Myocyte (in vitro differentiated cells): ENCODE measurements at regions not wholly inside any gene's neighbourhood (a gene's known extent, or its start where the extent isn't known, plus 50 kb on each side); places are given as distances from the start of the nearest gene placed in this dataset.

Experiments
- DNase-seq: peaks from one replicate; pipeline ENCODE4 v3.0.0-alpha.2; 2012; ENCODE audit warnings: low read depth

DNA sequence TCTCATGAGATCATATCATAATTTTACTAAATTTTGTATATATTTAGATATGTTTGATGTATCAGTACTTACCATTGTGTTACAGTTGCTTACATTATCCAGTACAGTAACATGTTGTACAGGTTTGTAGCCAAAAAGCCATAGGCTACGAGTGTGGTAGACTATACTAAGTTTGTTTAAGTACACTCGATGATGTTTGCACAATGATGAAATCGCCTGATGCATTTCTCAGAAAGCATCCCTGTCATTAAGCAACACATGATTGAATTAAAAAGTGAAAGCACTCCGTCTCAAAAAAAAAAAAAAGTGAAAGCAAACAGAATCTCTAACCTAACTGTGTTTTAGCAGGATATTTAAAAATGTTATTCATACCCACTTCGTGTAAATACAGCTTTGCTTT is 104.9 kb upstream of the TFAP2D start:
- no peak for DNase-seq

DNA sequence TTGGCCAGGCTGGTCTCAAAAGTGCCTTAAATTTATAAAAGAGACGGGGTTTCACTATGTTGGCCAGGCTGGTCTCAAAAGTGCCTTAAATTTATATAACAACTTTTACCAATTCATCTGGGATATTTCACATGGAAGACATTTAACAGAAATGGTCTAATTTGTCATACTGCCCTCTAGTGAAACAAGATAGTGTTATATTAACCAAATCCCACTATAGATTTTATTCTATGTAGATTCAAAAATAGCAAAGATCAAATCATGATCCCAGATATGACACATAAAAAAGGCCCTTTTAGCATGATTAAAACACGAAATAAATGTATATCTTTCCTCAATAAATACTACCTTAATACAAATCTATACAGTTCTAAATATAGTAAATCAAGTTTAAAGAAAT is 102.8 kb upstream of the TFAP2D start:
- DNase-seq: no peak

DNA sequence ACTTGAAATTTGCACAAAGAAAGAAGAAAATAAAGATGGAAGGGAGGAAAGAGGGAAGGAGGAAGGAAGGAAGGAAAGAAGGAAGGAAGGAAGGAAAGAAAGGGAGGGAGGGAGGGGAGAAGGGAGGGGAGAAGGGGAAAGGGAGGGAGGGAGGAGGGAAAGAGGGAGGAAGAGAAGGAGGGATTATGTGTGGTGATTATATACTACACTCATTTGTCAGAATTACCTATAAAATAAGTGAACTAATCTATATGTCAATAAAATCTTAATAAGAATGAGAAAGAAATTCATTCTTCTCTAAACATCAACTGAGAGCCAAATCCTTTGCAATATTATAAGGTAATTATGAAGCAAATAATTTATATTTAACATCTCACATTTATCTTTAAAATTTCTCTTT is 77.9 kb upstream of the TFAP2D start:
- DNase-seq: no peak

DNA sequence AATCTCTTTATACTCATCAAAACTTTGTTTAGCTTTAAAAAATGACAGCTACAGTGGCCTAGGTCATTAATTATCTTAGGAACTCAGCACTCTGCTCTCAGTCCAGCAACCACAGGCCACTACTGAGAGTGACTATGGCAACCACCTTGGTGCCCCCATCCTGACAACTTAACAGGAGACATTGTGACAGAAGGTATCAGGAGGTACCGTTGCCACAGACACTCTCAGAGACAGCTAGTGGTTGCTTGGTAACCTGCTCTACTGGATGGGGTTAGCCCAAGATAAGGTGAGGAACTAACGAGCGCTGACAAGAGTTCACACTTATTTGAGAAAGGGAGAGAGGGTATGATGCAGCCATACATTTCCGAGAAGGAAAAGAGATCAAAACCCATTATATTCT is 76.1 kb upstream of the TFAP2D start:
- no peak for DNase-seq

DNA sequence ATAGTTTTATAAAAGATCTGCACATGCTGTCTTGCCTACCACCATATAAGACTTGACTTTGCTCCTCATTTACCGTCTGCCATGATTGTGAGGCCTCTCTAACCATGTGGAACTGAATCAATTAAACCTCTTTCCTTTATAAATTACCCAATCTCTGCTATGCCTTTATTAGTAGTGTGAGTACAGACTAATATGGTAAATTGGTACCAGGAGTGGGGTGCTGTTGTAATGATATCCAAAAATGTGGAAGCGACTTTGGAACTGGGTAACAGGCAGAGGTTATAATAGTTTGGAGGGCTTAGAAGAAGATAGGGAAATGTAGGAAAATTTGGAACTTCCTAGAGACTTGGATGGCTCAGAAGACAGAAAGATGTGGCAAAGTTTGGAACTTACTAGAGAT is 64.2 kb upstream of the TFAP2D start:
- no peak for DNase-seq

DNA sequence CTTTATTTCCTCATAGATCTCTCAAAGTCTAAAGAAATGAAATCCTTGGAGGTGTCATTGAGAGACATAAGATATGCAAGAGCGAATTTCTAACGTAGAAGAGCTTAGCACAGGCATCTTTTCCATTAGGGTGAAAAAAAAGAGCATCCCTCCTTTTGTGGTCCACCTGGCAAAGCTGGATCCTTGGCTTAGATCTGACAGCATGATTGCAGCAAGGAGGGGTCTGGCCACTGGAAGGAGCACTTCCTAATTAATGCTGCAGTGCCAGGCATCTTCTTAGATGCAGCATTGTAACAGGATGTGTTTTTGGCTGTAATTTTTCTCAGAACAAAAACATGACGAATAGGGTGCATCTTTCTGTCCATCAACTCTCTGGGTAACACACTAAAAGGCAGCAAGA is 60.1 kb upstream of the TFAP2D start:
- no peak for DNase-seq

DNA sequence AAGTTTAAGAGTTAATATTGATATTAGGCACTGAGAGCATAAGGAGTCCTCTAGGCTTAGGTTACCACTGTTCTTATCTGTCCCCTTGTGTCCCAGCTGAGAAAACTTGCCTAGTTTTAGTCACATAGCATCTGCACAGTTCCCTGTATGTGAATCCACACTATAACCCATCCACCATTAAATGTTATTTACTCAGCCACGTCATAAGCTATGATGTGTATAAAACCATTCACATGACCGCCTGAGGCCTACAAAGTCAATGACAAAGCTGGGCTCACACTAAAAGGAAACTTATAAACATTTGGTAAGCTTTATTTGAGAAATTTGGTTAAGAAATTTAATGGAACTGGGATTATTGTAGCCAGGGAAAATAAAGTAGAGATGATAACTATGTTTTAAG is 59.2 kb upstream of the TFAP2D start:
- DNase-seq: no peak

DNA sequence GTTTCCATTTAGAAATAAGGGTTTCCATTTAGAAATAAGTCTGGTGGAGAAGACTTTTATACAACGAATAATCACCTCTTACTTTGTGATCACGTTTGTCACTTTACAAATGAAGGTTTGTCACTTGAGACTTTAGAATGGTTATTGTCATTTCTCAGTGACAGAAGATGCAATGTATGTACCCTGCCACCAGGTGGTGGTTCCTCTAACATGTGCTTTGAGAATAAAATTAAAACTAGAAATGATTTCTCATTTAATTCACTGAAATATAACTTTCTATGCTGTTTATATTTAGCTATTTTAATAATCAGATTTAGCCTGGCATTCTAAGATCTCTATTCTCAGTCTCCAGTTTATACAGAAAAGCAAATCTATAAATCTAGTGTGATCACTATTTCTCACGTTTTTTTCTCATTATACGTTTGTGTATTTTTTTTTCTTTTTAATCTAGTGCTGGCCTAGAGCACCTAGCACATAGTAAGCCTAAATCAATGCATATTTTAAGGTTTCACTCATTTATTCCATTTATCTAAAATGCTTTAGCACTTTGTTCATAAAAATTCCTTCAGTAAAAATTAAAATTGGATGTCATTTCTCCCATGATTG is 57.4 kb upstream of the TFAP2D start:
- peak; percentile 1 for DNase-seq

DNA sequence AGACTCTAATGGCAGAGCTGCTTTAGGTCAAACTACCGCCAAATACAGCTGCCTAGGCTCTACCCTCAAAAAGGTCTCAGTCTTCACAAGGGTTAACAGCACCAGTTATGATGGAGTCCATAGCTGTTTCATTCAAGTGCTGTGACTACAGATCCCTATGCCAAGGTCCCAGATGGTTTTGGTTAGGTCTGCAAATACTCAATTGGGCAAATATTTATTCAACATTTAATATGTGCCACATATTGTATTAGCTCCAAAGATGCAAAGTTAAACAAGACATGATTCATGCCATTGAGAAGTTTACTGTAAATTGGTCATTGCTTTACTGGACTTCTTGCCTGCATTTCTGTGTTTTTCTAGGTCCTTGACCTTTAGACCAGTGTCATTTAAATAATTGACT is 55.8 kb upstream of the TFAP2D start:
- DNase-seq: no peak

DNA sequence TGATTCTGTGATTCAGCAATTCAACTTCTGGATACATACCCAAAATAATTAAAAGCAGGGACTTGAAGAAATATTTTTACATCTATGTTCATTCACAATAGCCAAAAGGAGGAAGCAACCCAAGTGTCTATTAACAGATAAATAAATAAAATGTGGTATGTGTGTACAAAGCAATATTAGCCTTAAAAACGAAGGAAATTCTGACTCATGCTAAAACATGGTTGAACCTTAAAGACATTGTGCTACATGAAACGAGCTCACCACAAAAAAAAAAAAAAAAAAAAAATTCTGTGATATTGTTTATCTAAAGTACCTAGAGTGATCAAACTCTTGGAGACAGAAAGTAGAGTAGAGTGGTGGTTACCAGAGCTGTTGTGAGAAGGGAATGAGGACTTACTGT is 54.8 kb upstream of the TFAP2D start:
- no peak for DNase-seq

DNA sequence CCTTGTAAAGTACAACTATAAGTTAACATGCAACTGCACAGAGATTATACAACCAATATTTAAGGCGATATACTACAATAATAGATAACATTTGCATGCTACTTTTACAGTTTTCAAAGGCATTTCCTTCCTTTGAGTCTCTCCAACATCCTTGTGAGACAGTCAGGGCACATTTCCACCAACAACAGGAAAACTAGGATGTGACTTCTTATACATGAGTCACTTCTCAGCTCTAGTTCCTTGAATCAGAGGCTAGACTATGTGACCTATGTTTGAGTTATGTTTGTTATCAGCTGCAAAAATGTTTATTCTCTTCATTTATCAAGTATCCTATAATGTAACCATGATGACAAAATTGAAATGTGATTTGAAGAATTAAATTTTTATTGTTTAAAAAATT is 51.7 kb upstream of the TFAP2D start:
- DNase-seq: no peak
